Right lobe of liver (tissue), 6 donors: ENCODE measurements at regions not wholly inside any gene's neighbourhood (a gene's known extent, or its start where the extent isn't known, plus 50 kb on each side); places are given as distances from the start of the nearest gene placed in this dataset.

Source experiments
- ATAC-seq, 4 donors: fragments of 200-7000 bp; cut with Tn5 transposase; one replicate each; pipeline ENCODE4 v1.9.1; 2020; ENCODE audit warnings: mild to moderate bottlenecking in 4 of 4, moderate library complexity in 4 of 4
- DNase-seq, 3 donors: peaks; one replicate each; pipeline ENCODE4 v3.0.0-alpha.2; 2020
- H3K27ac ChIP-seq, 3 donors: fragments of 200-600 bp; one replicate each; pipeline ENCODE4 v1.8.0; 2022
- H3K27me3 ChIP-seq, 2 donors: fragments of 200-600 bp; one replicate each; pipeline ENCODE4 v1.8.0; 2022
- H3K36me3 ChIP-seq, 4 donors: fragments of 200-600 bp; sonication (generic) in 1 of 4; one replicate each; pipeline versions ENCODE4 v1.5.1 to v1.8.0; 2017 to 2022; ENCODE audit warnings: control low read depth in 1 of 4
- H3K4me1 ChIP-seq, 4 donors: fragments of 200-600 bp; sonication (generic) in 1 of 4; one replicate each; pipeline versions ENCODE4 v1.5.1 to v1.8.0; 2017 to 2022; ENCODE audit warnings: control low read depth in 1 of 4
- H3K4me3 ChIP-seq, 3 donors: fragments of 200-600 bp; one replicate each; pipeline ENCODE4 v1.8.0; 2022
- H3K9me3 ChIP-seq, 4 donors: fragments of 200-600 bp; sonication (generic) in 1 of 4; one replicate each; pipeline versions ENCODE4 v1.5.1 to v1.8.0; 2017 to 2022; ENCODE audit warnings: control low read depth in 1 of 4
- POLR2A ChIP-seq: fragments of 450-650 bp; IDR thresholded peaks from one replicate; pipeline ENCODE4 v1.6.1; 2017; ENCODE audit warnings: antibody characterized with exemption, mild to moderate bottlenecking
- WGBS: methylation state at CpG from one replicate; pipeline ENCODE4 v1.1.6; 2018; ENCODE audit warnings: low coverage, low lambda C conversion rate; ENCODE audit not compliant: insufficient coverage; ENCODE audit errors: missing lambda C conversion rate; 5-methylcytosine and 5-hydroxymethylcytosine counted together
- intact Hi-C, 2 donors: fragments of 100-400 bp; cut with DNase I; formaldehyde crosslinking; loops; one replicate each; pipeline versions ENCODE4 v1.11.2 to v1.14.1; 2022
- TF ChIP-seq, protein P1 (sequence below), 4 donors: fragments of 200-600 bp in 3 of 4; fragments of 450-650 bp in 1 of 4; IDR thresholded peaks; one replicate each; pipeline versions ENCODE4 v1.5.1 to v1.8.0; 2016 to 2022; ENCODE audit warnings: antibody characterized with exemption in 4 of 4, mild to moderate bottlenecking in 2 of 4
- donor health status: DM: no; HTN: yes; CAD: no.
- donor health status: DM: no; HTN: no; CAD: no.
- donor health status: DM: no; HTN: no; CAD: no.
- donor health status: DM: no; HTN: yes; CAD: no.
- donor health status: DM: no; HTN: yes; CAD: no.

DNA sequence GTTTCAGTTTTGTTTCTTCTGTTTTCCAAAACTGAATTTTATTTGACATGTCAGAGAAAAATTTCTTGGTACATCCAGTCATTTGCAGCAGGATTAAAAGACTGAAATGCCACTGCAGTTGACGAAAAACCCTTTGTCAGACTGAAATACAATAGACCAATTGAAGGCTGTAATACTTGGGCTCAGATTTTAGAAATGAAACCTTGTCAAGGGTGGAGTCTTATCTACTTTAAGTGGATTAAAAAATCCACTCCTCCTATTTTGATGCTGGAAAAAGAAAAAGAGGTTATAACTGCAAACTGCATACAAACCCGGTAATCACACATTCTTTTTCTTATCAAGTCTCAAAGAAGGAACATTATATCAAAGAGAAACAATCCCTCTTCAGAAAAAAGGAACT is 80.2 kb upstream of the NEUROD1 start:
- no peak overlapping the region for H3K27ac ChIP-seq
- TF ChIP-seq POLR2A: no peak
- TF ChIP-seq, protein P1, sequence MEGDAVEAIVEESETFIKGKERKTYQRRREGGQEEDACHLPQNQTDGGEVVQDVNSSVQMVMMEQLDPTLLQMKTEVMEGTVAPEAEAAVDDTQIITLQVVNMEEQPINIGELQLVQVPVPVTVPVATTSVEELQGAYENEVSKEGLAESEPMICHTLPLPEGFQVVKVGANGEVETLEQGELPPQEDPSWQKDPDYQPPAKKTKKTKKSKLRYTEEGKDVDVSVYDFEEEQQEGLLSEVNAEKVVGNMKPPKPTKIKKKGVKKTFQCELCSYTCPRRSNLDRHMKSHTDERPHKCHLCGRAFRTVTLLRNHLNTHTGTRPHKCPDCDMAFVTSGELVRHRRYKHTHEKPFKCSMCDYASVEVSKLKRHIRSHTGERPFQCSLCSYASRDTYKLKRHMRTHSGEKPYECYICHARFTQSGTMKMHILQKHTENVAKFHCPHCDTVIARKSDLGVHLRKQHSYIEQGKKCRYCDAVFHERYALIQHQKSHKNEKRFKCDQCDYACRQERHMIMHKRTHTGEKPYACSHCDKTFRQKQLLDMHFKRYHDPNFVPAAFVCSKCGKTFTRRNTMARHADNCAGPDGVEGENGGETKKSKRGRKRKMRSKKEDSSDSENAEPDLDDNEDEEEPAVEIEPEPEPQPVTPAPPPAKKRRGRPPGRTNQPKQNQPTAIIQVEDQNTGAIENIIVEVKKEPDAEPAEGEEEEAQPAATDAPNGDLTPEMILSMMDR (IDR thresholded peaks at IDR 0.05): no peak
- no peak overlapping the region for H3K4me3 ChIP-seq
- H3K36me3 ChIP-seq: no peaks in the 10 kb centered on the region
- H3K27me3 ChIP-seq: no peaks in the 10 kb centered on the region
- no peaks in the 10 kb centered on the region for H3K4me1 ChIP-seq
- ATAC-seq (no peak), DNase-seq (no peak)
- intact Hi-C loops: no loop called here
- no peaks in the 10 kb centered on the region for H3K9me3 ChIP-seq
- WGBS: 74% methylated on average over 2 of the region's 2 CpGs

DNA sequence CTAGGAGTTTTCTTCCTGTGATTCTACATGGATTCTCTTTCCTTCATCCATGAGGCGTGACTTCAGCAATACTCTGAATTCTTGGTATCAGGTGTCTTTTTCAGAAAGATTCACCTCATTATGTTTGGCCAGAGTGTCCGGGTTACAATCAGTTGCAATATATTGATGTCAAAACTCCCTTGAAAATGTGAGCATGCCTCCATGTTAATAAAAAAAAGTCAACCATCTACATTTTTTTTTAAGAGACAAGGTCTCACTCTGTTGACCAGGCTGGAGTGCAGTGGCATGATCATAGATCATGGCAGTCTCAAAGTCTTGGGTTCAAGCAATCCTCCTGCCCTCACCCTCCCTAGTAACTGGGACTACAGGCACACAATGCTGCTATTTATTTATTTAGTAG is 80.9 kb upstream of the NEUROD1 start:
- no peak for ATAC-seq
- no peak for DNase-seq
- Histone ChIP-seq H3K27me3 (no peaks in the 10 kb centered on the region), H3K4me1 (no peaks in the 10 kb centered on the region), H3K27ac (no peak overlapping the region), H3K4me3 (no peak overlapping the region), H3K9me3 (no peaks in the 10 kb centered on the region), H3K36me3 (no peaks in the 10 kb centered on the region)
- intact Hi-C loops: no loop called here
- 78% methylated on average over 2 of the region's 2 CpGs for WGBS
- TF ChIP-seq, protein P1 (IDR thresholded peaks at IDR 0.05): no peak
- no peak for TF ChIP-seq POLR2A

DNA sequence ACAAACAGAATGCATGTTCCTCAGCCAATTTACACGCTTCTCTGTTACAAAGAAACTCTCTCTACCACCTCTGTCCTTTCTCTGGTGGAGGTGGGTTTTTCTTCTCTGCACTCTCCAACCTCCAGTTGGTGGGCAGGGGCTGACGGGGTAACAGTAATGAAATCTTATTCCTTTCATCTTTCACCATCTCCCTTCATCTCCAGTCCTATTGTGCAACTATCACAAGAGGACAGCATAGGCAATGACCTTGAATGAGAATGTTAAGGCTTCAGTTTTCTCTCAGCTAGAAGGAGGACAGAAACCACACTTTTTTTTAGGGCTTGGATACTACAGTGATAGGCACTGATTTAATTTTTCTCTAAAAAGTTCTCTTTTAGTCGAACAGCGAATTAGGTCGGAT is 81.7 kb upstream of the NEUROD1 start:
- WGBS: 80% methylated on average over 5 of the region's 5 CpGs
- H3K36me3 ChIP-seq: no peaks in the 10 kb centered on the region
- DNase-seq (no peak), ATAC-seq (no peak)
- H3K4me3 ChIP-seq: no peak overlapping the region
- H3K27ac ChIP-seq: no peak overlapping the region
- TF ChIP-seq, protein P1 (IDR thresholded peaks at IDR 0.05): no peak
- TF ChIP-seq POLR2A: no peak
- no peaks in the 10 kb centered on the region for H3K27me3 ChIP-seq
- intact Hi-C loops: no loop called here
- H3K9me3 ChIP-seq: no peaks in the 10 kb centered on the region
- H3K4me1 ChIP-seq: no peaks in the 10 kb centered on the region

DNA sequence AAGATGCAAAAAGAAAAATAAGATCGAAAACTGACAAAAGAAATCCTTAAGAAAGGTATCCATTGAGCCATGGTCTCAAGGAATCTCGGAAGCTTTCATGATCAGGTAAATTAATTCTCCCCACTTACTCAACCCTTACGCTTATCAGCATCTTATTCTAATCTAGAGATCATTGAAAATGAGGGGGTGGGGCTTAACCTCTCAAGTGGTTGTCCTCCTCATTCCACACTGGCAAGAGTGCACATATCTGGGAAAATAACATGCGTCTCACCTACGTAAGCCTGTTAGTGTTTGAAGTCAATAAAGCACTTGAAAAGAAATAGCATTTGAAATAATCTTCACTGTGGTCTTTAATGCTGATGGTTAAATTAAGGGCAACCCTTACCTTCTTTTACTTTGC is 82.5 kb upstream of the NEUROD1 start:
- no peak for ATAC-seq
- Histone ChIP-seq H3K27ac (no peak overlapping the region), H3K27me3 (no peaks in the 10 kb centered on the region), H3K4me1 (no peaks in the 10 kb centered on the region), H3K4me3 (no peak overlapping the region), H3K9me3 (no peaks in the 10 kb centered on the region), H3K36me3 (no peaks in the 10 kb centered on the region)
- DNase-seq: no peak
- TF ChIP-seq POLR2A: no peak
- TF ChIP-seq, protein P1 (IDR thresholded peaks at IDR 0.05): no peak
- WGBS: 76% methylated on average over 5 of the region's 5 CpGs
- intact Hi-C loops: no loop called here

DNA sequence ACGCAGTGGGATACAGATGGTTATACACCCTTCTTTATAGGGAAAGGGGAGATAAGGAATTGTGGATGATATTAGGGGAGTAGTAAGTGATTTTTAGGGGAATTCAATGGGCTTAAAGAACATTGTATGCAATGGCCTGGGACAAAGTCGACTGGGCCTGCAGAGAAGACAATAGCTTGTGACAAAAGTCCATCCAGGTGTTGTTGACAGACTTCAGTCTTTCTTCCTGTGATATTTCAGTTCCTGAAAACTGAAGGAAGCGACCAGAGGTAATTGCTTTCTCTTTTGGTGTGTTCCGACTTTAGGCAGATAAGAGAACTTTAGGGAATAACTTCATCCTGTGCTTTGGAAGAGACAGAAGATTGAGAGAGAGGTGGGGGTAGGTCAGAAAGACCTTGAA is 83.1 kb upstream of the NEUROD1 start:
- no peak for ATAC-seq
- H3K27me3 ChIP-seq: no peaks in the 10 kb centered on the region
- WGBS: 72% methylated on average over 4 of the region's 4 CpGs
- no peak overlapping the region for H3K27ac ChIP-seq
- no peaks in the 10 kb centered on the region for H3K9me3 ChIP-seq
- TF ChIP-seq, protein P1 (IDR thresholded peaks at IDR 0.05): no peak
- no peak for TF ChIP-seq POLR2A
- no peak for DNase-seq
- intact Hi-C loops: no loop called here
- H3K36me3 ChIP-seq: no peaks in the 10 kb centered on the region
- H3K4me3 ChIP-seq: no peak overlapping the region
- no peaks in the 10 kb centered on the region for H3K4me1 ChIP-seq
